ENCODE measurements at regions not wholly inside any gene's neighbourhood (a gene's known extent, or its start where the extent isn't known, plus 50 kb on each side); places are given as distances from the start of the nearest gene placed in this dataset.
A peak's percentile ranks its signal among the peaks of the same experiment; 100 is the strongest.

DNA sequence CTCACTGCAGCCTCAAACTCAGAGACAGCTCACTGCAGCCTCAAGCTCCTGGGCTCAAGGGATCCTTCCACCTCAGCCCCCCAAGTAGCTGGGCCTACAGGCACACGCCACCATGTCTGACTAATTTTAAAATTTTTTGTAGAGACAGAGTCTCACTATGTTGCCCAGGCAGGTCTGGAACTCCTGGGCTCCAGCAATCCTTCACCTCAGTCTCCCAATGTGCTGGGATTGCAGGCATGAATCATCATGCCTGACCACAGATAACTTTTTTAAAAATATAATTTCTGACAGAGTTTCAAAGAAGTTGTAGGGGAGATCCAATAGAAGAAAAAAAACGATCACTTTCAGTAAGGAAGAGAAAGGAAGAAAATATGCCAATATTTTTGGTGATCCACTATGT is 189.7 kb upstream of the CDKN3 start:
- no peak overlapping the region for H3K4me3 ChIP-seq (ENCODE audit: control insufficient read depth, low read depth, low read length)
- no peak for TF ChIP-seq CTCF (conservative IDR thresholded peaks at IDR 0.05; ENCODE audit: control insufficient read depth, insufficient read depth, low read depth, low read length)
- peak; percentile 55 for DNase-seq (ENCODE audit: low read depth)

DNA sequence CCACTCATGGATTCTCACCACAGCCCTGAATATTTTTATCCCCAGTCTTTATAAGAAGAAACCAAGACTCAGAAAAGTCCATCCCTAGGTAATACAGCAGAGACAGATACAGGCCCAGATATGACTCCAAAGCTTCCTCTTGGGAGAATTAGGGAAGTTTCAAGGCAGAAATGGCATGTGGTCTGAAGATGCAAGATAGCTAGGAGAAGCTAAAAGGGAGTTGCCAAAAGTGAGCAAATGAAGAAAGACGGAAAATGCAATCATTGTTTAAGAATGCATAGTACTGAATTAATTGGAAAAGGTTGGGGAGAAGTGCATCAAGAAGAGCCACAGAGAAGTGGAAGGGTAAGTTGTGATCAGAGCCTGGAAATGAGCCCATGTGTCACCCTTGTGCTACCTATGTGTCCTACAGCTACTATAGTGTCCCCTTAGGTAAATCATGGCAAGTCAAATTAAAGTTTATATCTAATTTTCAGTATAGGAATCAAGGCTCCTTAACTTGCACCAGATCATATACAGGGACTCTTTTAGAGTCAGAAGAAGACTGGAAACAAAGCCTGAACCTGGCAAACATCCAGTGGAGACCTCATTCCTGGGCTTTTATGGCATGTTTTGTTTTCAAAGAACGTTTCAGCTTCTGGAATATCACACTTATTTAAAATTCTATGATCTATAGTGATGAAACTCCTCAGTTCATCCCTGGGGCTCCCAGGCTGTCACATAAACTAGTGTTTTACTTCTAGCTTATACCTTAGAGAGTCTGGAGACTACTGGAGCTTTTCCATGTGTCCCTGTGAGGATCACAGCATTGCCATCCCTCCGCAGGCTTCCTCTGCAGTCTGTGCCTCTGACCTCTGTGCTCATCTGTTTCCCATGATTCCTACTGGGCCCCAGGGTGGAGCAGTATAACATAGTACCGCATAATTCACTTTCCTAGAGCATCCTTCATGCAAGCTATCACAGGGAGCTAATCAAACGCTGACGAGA is 189.0 kb upstream of the CDKN3 start:
- TF ChIP-seq CTCF (conservative IDR thresholded peaks at IDR 0.05; ENCODE audit: control insufficient read depth, insufficient read depth, low read depth, low read length): no peak
- no peak for DNase-seq (ENCODE audit: low read depth)
- no peak overlapping the region for H3K4me3 ChIP-seq (ENCODE audit: control insufficient read depth, low read depth, low read length)

GRCh38 chr14:54208751-54209150 is 188.1 kb upstream of the CDKN3 start:
- no peak overlapping the region for H3K4me3 ChIP-seq (ENCODE audit: control insufficient read depth, low read depth, low read length)
- TF ChIP-seq CTCF (conservative IDR thresholded peaks at IDR 0.05; ENCODE audit: control insufficient read depth, insufficient read depth, low read depth, low read length): no peak
- DNase-seq (ENCODE audit: low read depth): no peak

- peak; percentile 44 for DNase-seq (ENCODE audit: low read depth)
- TF ChIP-seq CTCF (conservative IDR thresholded peaks at IDR 0.05; ENCODE audit: control insufficient read depth, insufficient read depth, low read depth, low read length): no peak
- no peak overlapping the region for H3K4me3 ChIP-seq (ENCODE audit: control insufficient read depth, low read depth, low read length)
Observed at GRCh38 chr14:54209511-54210250, 187.1 kb upstream of the CDKN3 start.

DNA sequence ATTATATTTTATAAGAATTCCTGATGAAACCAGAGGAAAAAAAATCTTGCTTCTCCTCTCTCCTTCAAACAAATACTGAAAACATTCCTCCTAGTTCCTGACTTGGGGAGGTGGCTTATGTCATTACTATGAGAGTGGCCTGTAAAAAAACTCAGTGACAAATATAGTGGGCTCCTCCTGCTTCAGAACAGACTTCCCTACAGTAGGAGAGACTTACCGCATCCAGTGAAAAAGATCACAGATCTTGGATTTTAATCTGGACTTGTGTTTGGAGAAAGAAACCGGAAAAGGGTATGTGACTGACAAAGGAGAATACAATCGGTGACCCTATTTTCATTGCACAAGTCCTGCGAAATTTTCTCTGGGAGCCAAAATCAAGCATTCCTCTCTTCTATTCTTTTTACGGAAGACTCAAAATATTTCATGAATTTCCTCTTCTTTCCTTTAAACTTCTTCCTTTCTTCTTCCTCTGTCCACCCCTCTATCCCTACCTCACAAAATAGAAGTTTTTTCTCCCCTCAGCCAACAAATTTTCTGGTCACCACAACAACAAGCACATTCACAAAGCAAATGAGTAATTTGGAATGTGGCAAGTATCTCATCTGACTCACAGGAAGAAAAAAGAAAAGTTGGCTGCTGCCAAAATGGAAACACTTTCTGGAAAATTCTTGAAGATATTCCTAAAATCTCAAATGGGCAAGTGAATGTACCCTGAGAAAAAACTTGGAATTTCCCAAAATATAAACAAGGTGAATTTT is 185.1 kb upstream of the CDKN3 start:
- DNase-seq (ENCODE audit: low read depth): peak; percentile 87
- TF ChIP-seq CTCF (conservative IDR thresholded peaks at IDR 0.05; ENCODE audit: control insufficient read depth, insufficient read depth, low read depth, low read length): no peak
- H3K4me3 ChIP-seq (ENCODE audit: control insufficient read depth, low read depth, low read length): no peak overlapping the region

- no peak for DNase-seq (ENCODE audit: low read depth)
- no peak for TF ChIP-seq CTCF (conservative IDR thresholded peaks at IDR 0.05; ENCODE audit: control insufficient read depth, insufficient read depth, low read depth, low read length)
- no peak overlapping the region for H3K4me3 ChIP-seq (ENCODE audit: control insufficient read depth, low read depth, low read length)
Observed at GRCh38 chr14:54213536-54213935, 183.3 kb upstream of the CDKN3 start.

Data from fibroblast of mammary gland (primary cell).